ENCODE measurements at regions not wholly inside any gene's neighbourhood (a gene's known extent, or its start where the extent isn't known, plus 50 kb on each side); places are given as distances from the start of the nearest gene placed in this dataset.

- DNase-seq: no peak
- Histone ChIP-seq H3K36me3 (no peaks in the 10 kb centered on the region), H3K9me3 (no peaks in the 10 kb centered on the region), H3K4me1 (no peaks in the 10 kb centered on the region), H3K4me3 (ENCODE audit: low read depth, low read length) (no peak overlapping the region), H3K27me3 (no peaks in the 10 kb centered on the region)
- no peak for TF ChIP-seq CTCF (IDR thresholded peaks at IDR 0.05; ENCODE audit: low read depth, low read length)
Measured at GRCh38 chrX:110614596-110614995, 181.0 kb downstream of the CHRDL1 start.

Data from BE2C (cell line).